ENCODE measurements at regions not wholly inside any gene's neighbourhood (a gene's known extent, or its start where the extent isn't known, plus 50 kb on each side); places are given as distances from the start of the nearest gene placed in this dataset.

- TF ChIP-seq CTCF (IDR thresholded peaks at IDR 0.05) (no peak), POLR2AphosphoS5 (IDR thresholded peaks at IDR 0.05) (no peak), POLR2A (IDR thresholded peaks at IDR 0.05) (no peak), EP300 (IDR thresholded peaks at IDR 0.05) (no peak)
Measured at GRCh38 chr11:19430346-19430745, 189.6 kb upstream of the E2F8 start.

Data from upper lobe of left lung (tissue), 4 donors.